Medulla oblongata (tissue), 1 donor: ENCODE measurements at regions not wholly inside any gene's neighbourhood (a gene's known extent, or its start where the extent isn't known, plus 50 kb on each side); places are given as distances from the start of the nearest gene placed in this dataset.
"Not testable (repeated sequence)": the region's sequence is repeated elsewhere in the genome, so short reads cannot be mapped to it uniquely, and the experiment has no call there.

Source experiments
- DNase-seq: peaks from one replicate; pipeline ENCODE4 v3.0.0-alpha.2; 2015; ENCODE audit errors: extremely low spot score

DNA sequence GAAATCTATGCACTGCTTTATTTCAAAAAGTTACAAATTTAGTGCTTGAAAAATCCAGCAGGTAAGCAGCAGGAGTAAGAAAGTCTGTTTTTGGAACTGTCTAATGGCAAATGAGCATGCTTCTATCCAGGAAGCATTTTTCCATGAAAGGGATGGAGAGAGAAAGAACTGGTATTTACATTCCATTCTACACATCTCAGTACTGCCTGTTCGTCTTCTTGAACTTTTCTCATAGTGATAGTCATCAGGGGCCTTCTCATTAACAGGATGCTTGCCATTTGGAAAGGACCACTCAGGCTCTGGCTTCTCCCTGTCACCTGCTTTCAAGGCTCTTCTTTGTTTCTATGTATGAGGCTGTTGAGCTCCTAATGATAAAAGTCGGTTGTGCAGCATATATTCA, 267.3 kb upstream of the IL12A start:
- no peak for DNase-seq

DNA sequence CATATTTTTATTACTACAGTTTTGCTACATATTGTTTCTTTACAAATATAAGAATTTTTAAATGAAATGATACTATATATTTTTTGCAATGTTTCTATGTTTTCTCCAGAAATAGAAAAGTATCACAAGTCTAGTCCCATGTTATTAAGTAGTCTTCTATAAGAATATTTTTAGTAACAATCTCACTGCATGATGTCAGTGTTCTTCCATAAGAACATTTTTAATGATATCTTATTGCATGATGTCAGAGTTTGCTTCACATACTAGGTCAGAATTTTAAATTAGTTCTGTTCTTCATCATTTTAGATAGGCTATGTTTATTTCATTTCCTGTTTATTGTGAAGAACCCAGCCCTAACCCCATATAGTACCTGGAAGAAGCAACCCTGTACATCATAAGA, 265.3 kb upstream of the IL12A start:
- no peak for DNase-seq

DNA sequence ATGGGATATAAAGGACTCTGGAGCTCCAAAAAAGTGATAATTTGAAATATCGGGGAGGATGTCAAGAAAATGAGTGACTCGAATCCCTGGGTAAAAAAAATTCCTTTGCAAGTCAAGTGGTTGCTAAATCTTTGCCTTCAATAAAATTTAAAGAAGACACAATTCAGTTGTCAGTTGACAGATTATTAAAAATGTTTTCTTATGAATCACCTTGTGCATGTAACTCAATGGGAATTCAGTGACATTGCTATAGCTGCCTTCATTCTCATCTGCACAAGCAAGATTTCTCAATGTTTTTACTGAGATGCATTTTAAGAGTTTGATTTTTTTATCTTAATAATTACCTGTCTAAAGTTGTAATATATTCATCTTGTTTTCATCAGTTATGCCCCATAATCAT, 264.0 kb upstream of the IL12A start:
- no peak for DNase-seq

DNA sequence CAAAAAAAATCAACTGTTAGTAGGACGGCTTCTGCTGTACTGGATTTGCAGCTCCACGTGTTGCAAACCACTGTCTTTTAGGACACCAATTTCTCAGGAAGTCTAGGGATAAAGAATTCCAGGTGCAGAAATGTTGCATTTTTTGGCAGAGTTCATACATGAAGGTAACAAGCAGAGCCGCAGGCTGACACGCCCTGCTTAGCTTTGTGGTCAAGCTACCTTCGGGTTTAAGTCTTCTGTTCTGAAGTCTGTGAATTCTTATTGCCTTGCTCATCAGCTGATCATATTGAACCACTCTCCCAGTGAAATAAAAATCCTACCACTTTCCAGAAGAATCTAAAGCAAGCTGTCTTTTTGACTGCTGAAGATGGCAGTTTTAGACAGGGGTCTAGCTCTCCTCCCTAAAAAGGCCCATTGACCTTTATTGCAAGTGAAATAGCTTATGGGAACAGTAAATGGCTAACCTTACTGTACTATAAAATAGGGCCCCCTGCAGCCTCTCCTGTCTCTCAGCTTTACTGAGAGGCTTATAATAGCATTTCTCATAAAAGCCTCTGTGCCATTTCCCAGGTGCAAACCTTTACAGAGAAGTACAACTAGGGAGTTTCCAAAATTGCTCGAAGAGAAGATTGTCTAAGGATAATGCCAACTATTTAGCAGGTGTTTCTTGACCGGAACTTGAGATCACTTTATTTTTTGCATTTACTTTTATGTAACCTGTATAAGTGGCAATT, 262.2 kb upstream of the IL12A start:
- DNase-seq, result no peak

DNA sequence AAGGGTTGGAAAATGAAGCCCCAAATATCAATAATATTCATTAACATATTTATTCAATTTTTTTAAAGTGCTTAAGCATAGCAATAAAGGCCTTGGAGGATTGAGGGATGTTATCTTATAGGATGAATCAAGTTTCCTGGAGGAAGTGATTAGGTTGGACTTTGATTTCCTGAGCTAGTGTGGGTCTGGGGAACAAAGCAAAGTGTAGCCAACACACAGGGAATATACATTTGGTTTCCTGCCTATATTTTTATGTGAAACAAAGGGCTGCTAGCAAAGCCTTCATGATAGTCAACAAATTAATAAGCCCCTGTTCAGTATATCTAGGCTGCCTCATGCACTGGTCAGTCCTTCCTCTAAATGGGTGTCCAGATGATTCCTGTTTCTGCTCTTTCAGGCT, 261.1 kb upstream of the IL12A start:
- DNase-seq, result no peak

DNA sequence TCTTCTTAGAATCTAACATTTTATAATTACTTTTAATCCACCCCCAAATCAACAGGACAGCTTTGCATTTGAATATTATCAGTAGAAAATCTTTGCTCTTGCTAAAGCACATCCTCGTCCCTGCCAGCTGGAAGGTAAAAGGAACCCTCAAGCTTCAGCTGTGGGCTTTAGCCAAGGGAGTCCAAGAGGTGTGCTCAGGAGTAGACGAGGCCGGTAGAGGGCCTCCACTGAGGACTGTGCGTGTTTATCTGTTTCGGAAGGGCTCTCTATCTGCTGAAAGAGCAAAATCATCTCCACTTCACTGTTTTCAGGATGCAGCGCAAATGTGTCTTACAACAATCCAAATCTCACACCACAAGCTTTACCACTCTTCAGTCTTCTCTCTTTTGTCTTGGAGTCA, 257.4 kb upstream of the IL12A start:
- no peak for DNase-seq

DNA sequence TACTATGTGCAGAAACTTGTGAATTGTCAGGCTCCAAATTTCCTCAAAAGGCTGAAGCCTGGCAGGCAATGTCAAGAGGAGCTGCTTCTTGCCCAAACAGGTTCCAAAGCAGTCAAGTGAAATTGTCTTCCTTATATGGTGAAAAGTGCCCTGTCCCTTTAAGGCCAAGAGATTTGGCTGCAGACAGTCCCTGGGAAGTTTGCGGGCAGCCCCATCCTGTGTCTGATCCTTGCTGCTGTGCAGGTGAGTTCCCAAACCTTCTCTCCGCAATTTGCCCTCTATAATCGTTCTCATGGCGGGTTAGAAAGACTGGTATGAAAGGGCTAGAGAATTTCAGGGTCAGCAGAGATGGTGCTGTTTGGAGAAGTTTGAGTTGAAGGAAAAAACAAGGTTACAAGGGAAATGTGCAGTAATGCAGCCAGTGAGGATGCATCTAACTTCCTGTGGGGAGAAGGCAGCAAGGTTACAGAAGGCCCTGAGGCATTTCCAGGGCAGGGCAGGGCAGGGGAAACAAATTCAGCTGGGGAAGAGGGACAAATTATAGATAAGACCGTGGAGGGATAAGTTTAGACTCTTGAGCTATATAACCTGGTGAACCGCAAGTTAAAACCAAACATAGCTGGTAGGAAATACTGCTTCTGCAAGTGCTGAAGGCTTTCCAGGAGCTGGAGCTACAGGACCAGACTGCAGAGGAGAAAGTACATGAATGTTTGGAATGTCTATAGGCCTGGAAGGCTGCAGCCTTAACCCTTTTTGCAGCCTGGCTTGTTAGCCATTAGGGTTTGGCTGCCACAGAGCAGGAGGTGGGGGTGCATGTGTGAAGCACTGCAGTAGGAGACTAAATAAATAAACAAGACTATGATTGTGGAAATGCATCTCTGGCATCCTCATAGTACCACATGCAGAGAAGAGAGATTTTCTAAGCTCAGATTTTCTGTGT, 256.2 kb upstream of the IL12A start:
- DNase-seq, result no peak

DNA sequence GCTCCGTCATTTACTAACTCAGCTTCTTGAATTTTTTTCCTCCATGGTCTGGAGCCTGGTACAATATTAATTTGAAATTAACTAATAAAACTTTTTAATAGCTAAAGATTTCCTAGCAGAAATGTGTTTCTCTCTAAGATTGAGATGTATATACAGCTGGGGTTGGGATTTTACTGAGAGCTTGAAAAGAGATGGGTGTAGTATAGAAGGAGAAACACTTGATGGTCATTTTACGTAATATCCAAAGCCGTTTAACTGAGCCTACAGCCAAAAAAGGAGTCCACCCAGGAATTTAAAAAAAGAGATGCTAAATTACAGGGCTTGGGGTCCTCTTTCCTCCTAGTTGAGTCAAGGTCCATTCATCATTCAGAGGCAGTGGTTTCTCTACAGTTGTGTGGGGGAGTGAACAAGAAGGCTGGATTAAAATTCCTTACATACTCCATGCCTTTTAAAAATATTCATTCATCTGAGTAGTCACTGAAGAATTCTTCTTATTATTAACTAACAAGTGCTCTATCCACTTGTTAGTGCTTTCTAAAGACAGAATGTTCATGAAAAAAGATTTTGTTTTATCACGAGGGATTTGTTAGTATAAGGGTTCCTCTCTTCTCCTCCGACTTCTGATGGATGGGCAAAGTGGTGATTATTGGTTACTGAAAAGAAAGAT, 255.3 kb upstream of the IL12A start:
- no peak for DNase-seq

DNA sequence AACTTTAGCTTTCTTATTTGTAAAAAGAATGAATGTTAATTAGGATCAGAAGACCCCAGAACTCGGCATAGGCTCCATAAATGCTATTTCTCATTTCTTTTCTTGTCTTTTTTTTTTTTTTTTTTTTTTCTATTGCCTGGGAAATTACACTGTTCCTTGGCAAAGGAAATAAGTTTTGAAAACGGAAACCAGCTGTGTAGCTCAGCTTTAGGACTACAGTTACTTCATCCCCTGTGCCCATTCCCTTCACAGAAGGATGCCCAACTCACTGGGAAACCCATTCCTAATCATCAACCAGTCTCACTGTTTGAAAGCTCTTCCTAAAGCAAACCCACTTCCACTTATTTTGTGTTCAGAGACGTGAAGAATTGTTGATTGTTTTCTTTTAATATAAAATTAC, 254.0 kb upstream of the IL12A start:
- no peak for DNase-seq

DNA sequence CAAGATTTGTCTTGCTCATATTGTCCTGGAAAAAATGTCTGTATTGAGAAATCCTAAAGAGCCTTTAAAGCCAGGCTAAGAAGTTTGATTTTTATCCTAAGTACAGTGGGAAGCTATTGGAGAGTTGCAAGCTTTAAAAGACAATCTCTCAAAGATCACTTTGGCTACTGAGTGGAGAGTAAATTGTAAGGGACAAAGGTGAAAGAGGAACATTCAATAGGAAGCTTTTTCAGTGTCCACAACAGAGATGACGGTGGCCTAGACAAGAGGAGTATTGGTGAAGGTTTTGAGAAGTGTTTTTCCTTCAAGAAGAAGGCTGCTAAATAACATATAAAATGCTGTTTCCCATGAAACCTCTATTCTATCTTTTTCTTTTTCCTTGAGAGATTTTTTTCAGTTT, 249.5 kb upstream of the IL12A start:
- no peak for DNase-seq

DNA sequence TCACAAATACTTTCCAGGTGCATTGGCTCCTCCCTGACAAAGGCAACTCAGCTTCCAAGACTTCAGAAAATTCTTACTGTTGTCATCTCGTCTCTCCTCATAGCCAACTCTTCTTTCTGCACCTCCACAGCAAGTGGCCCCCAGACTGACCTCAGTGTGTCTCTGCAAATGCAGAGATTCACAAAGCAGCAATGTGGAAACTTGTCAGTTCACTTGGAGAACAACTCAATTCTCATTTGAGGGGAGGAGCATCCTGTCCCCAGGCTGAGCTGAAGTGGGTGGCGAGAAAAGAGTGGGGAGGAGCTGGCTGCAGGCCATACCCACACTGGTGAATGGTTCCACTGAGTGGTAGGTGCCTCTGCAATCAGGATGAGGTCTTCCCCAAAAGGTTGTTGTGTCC, 248.7 kb upstream of the IL12A start:
- DNase-seq, result no peak

DNA sequence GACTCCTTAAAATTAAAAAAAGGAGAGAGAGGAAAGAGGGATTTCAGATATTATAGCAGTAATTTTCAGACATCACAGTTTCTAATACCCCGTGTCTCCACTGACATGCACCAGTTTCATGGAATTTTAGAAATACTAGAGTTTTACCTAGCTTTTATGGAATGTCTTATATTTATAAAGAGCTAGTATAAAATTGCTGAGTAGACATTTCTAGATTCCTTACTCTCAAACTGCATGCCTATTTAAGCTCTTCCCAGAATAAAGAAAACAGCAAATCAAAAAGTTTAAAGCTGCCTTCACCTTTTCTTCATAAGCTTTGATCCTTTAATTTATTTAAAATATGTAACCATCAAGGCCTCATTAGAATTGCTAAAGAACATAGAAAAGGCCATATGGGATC, 247.4 kb upstream of the IL12A start:
- no peak for DNase-seq

DNA sequence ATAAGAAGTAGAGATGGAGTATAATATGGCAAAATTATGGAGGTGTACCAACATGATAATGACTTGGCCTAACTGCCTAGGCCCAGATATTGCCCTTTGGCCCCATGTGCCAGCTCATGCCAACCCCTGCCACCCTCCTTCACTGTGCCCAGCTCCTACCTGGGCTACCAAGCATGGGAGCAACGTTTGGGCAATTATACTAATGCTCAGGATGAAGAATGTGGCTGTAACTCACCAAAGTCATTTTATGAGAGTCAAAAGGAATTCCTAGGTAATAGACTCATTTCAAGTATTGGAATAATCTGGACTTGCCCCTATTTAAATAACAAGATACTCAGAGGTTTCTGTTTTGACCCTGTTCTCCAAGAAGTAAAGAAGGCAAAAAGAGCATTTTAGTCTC, 240.2 kb upstream of the IL12A start:
- DNase-seq, result no peak

DNA sequence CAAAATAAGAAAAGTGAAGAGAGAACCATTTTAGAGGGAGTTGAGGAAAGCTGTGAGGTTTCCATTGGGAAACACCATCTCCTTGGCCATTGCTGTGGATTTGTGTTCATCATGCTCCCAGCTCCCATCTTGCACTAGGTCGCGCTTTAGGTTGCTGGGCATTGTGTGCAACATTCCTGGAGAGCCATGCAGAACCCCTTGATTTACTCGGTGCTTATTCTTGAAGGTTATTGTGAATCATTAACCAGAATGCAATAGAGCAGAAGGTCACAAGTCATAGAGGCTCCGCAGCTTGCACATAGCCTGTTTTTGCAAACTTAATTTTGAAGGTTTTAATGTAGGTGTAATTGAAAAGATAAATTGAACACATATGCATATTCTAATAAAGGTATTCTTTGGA, 239.2 kb upstream of the IL12A start:
- DNase-seq, result no peak

DNA sequence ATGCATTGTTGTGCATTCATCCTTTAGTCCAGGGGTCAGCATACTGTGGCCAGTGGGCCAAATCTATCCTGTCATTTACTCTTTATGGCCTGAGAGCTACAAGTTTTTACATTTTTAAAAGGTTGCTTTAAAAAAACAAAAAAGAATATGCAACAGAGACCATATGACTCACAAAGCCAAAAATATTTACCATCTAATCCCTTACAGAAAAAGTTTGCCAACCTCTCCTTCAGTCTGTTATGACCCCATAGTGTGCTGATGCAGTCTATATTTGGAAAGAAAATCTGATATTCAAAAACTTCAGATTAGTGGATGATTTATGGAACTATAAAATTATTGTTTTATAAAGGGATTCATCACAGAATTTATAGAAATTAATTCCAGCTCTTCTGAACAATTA, 237.5 kb upstream of the IL12A start:
- no peak for DNase-seq

DNA sequence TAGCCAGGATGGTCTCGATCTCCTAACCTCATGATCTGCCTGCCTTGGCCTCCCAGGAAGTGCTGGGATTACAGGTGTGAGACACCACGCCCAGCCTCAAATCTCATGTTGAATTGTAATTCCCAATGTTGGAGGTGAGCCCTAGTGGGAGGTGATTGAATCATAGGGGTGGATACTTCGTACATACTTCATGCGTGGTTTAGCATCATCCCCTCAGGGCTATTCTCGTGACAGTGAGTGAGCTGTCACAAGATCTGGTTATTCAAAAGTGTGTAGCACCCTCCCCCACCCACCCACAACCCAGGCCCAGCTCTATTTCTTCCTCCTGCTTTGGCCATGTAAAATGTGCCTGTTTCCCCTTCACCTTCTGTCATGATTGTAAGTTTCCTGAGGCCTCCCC, 236.9 kb upstream of the IL12A start:
- no peak for DNase-seq

DNA sequence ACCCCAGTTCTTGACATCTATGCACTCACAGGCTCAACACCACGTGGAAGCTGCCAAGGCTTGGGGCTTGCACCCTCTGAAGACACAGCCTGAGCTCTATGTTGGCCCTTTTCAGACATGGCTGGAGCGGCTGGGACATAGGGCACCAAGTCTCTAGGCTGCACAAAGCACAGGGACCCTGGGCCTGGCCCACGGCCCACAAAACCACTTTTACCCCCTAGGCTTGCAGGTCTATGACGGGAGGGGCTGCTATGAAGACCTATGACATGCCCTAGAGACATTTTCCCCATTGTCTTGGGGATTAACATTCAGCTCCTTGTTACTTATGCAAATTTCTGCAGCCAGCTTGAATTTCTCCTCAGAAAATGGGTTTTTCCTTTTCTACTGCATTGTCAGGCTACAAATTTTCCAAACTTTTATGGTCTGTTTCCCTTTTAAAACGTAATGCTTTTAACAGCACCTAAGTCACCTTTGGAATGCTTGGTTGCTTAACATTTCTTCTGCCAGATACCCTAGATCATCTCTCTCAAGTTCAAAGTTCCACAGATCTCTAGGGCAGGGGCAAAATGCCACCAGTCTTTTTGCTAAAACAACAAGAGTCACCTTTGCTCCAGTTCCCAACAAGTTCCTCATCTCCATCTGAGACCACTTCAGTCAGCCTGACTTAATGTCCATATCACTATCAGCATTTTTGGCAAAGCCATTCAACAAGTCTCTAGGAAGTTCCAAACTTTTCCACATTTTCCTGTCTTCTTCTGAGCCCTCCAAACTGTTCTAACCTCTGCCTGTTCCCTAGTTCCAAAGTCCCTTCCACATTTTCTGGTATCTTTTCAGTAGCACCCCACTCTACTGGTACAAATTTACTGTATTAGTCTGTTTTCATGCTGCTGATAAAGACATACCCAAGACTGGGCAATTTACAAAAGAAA, 232.1 kb upstream of the IL12A start:
- DNase-seq, result not testable (repeated sequence)

DNA sequence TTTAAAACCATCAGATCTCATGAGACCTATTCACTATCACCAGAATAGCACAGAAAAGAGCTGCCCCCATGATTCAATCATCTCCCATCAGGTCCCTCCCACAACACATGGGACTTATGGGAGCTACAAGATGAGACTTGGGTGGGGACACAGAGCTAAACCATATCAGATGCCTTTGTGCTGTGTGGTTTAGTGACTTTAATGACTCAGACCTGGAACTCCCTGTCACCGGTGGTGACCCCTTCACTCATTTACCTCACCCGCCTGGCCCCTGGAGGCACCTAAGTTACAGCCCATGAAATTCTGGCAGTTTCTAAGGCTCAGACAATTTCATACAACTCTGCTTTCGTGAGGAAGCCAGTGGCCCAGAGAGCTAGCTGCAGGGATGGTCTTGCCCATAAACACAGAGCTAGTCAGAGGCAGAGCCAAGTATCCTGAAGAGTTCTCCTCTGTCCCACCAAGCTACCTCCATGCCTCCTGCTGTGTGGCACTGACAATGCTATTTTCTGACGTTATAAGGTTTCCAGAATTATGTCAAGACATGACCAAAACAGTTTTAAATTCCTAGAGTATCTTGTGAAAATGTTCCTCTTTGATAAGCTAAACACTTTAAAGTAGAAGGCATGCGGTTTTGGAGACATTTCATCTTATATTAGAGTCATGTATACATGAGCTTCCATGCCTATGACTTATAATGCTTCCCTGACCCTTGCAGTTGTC, 231.1 kb upstream of the IL12A start:
- DNase-seq, result no peak

DNA sequence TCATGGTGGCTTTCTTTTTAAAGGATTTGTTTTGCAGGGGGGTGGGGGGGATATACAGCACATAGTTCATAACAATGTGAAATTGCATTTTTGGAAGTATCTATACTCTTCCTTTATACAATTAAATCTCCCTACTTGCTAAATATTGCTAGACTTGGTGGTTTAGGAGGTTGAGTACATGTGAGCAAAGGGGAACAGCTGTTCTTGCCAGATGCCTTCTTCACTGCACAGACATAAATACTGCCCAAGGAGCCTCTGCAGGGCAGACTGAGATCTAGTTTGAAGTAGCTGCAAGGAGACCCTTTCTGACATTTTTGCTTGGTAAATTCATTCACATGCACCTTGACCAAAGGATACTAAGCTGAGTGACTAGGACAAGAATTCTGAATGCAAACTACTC, 228.6 kb upstream of the IL12A start:
- no peak for DNase-seq

DNA sequence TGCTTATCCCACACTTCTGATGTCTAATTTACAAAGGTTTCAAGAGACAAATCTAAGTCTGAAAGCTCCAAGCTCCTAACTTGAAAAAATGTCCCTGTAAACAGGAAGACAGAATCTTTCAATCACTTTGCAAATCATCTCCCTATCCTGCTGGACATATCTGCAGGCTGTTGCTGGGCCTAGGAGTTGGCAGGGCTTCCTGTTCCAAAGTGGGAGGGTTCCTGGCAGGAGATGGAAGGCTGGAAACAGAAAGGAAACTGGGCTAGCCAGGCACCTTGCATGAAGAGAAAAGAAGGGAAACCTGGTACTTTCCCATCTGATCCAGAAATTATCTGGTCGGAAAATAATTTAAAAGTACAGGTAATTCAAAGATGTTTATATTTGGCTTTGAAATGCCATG, 227.3 kb upstream of the IL12A start:
- DNase-seq, result peak; percentile 49
